A673 (cell line): ENCODE measurements at regions not wholly inside any gene's neighbourhood (a gene's known extent, or its start where the extent isn't known, plus 50 kb on each side); places are given as distances from the start of the nearest gene placed in this dataset.
A peak's percentile ranks its signal among the peaks of the same experiment; 100 is the strongest.

Source experiments
- BruUV-seq: library from RNA; stranded (reverse); fragments of 400-500 nt; replicated peaks from 2 replicates; lab custom pipeline; 2021; lab: Mats Ljungman, UMichigan
- CTCF ChIA-PET: fragments of 300-600 bp; sonication (Branson Sonifier 250); formaldehyde crosslinking; loops from one replicate; lab custom pipeline; 2022; ENCODE audit warnings: antibody characterized with exemption; lab: Charles Lee
- POLR2A ChIA-PET: fragments of 300-600 bp; sonication (Branson Sonifier 250); formaldehyde crosslinking; loops from one replicate; lab custom pipeline; 2022; ENCODE audit warnings: antibody characterized with exemption; ENCODE audit not compliant: low non-redundant PET; lab: Charles Lee
- DNase-seq: peaks from one replicate; pipeline ENCODE4 v3.0.0-alpha.2; 2015; ENCODE audit warnings: low spot score
- H3K27ac ChIP-seq: fragments of 200-600 bp; sonication (generic); 2 replicates; pipeline ENCODE4 v1.5.1; 2016; ENCODE audit warnings: mixed run types, low read depth, mild to moderate bottlenecking, mixed read lengths, antibody characterized with exemption, low read length; ENCODE audit not compliant: poor library complexity, severe bottlenecking
- H3K27me3 ChIP-seq: fragments of 200-600 bp; sonication (generic); replicated peaks from 2 replicates; pipeline ENCODE4 v1.6.1; 2017; ENCODE audit warnings: mixed run types, low read depth, mild to moderate bottlenecking, mixed read lengths, antibody characterized with exemption, low read length; ENCODE audit not compliant: insufficient read depth, poor library complexity
- H3K36me3 ChIP-seq: fragments of 200-600 bp; sonication (generic); 2 replicates; pipeline ENCODE4 v1.6.1; 2016; ENCODE audit warnings: mixed run types, mild to moderate bottlenecking, mixed read lengths, antibody characterized with exemption, low read length; ENCODE audit not compliant: insufficient read depth, poor library complexity, severe bottlenecking
- H3K4me1 ChIP-seq: fragments of 200-600 bp; sonication (generic); 2 replicates; pipeline ENCODE4 v1.6.1; 2017; ENCODE audit warnings: mixed run types, mild to moderate bottlenecking, mixed read lengths, antibody characterized with exemption, low read length; ENCODE audit not compliant: insufficient read depth, poor library complexity, severe bottlenecking
- H3K4me3 ChIP-seq: fragments of 200-600 bp; sonication (generic); 2 replicates; pipeline ENCODE4 v1.5.1; 2016; ENCODE audit warnings: low read depth, mixed run types, mild to moderate bottlenecking, mixed read lengths, low read length; ENCODE audit not compliant: poor library complexity, severe bottlenecking
- H3K9me3 ChIP-seq: fragments of 200-600 bp; sonication (generic); 2 replicates; pipeline ENCODE4 v1.6.1; 2016; ENCODE audit warnings: mixed run types, low read depth, mild to moderate bottlenecking, mixed read lengths, antibody characterized with exemption, low read length; ENCODE audit not compliant: poor library complexity, severe bottlenecking
- EZH2 ChIP-seq: fragments of 200-600 bp; sonication (generic); IDR thresholded peaks from 2 replicates; pipeline ENCODE4 v1.6.1; 2017; ENCODE audit warnings: borderline replicate concordance, low read depth, mild to moderate bottlenecking, mixed read lengths, antibody characterized with exemption, low read length; ENCODE audit not compliant: poor library complexity, severe bottlenecking
- intact Hi-C: fragments of 100-400 bp; cut with micrococcal nuclease; formaldehyde crosslinking; loops from one replicate; pipeline ENCODE4 v1.10.0; 2022; ENCODE audit not compliant: unreplicated experiment
- TF ChIP-seq, protein P1 (sequence below): fragments of 300-800, 200-600 bp; sonication (generic); conservative IDR thresholded peaks from 2 replicates; pipeline ENCODE4 v1.5.1; 2017; ENCODE audit warnings: low read depth, mild to moderate bottlenecking, antibody characterized with exemption, low read length, moderate library complexity, mixed read lengths

DNA sequence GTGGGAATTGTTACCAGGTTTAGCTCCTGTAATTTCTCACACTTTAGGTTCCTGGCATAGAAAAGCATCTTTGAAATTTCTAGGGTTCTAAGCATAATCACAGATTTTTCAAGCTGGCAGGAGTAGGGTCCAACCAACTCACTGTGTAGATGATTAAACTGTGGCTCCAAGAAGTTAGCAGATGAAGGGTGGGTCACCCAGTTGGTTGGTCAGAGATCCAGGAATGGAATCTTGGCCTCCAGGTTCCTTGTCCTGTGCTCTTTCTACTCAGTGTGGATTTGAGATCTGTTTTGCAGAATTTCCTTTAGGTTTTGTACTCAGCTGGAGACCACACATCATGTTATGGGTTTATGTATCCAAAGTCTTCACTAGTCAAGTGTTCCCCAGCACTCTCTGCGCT is 90.3 kb upstream of the MAML3 start:
- POLR2A ChIA-PET = no interaction called here
- Histone ChIP-seq H3K27me3 (no peaks in the 10 kb centered on the region), H3K9me3 (no peaks in the 10 kb centered on the region), H3K36me3 (no peaks in the 10 kb centered on the region), H3K4me3 (no peak overlapping the region), H3K27ac (no peak overlapping the region), H3K4me1 (peaks cover 22% of the 10 kb centered on the region)
- CTCF ChIA-PET = no interaction called here
- no TSS peak for BruUV-seq
- no peak for DNase-seq
- no peak for TF ChIP-seq EZH2
- TF ChIP-seq, protein P1, sequence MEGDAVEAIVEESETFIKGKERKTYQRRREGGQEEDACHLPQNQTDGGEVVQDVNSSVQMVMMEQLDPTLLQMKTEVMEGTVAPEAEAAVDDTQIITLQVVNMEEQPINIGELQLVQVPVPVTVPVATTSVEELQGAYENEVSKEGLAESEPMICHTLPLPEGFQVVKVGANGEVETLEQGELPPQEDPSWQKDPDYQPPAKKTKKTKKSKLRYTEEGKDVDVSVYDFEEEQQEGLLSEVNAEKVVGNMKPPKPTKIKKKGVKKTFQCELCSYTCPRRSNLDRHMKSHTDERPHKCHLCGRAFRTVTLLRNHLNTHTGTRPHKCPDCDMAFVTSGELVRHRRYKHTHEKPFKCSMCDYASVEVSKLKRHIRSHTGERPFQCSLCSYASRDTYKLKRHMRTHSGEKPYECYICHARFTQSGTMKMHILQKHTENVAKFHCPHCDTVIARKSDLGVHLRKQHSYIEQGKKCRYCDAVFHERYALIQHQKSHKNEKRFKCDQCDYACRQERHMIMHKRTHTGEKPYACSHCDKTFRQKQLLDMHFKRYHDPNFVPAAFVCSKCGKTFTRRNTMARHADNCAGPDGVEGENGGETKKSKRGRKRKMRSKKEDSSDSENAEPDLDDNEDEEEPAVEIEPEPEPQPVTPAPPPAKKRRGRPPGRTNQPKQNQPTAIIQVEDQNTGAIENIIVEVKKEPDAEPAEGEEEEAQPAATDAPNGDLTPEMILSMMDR = no peak
- intact Hi-C loops = loop anchor here (5.0 kb wide), 1 partner anchor 147 kb away; no protein-coding TSS in a partner anchor

DNA sequence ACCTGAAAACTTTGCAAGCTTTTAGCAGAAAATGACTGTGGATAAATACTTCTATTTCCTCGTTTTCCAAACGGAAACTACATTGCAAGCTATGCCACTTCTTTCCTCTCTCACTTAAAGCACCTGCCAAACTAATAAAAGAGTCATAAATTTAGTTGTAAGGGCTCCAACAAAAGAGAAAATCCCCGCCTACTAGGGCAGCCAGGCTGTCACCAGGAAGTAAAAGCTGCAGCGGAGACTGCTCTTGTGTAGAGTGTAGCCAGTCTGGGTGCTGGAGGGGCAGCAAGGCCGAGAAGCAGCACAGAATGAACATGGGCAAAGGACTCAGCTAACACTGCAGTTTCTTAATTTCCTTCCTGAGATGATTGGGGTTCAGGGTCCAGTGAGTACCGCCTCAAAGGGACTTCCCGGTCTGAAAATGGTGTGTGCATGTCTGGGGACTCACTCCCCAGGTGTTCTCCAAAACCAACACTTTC is 89.3 kb upstream of the MAML3 start:
- H3K4me3 ChIP-seq = no peak overlapping the region
- H3K9me3 ChIP-seq = no peaks in the 10 kb centered on the region
- no TSS peak for BruUV-seq
- intact Hi-C loops = loop anchor here (5.0 kb wide), 1 partner anchor 146 kb away; no protein-coding TSS in a partner anchor
- no peaks in the 10 kb centered on the region for H3K27me3 ChIP-seq
- H3K36me3 ChIP-seq = no peaks in the 10 kb centered on the region
- peaks cover 32% of the 10 kb centered on the region for H3K4me1 ChIP-seq
- TF ChIP-seq, protein P1 = no peak
- no peak for TF ChIP-seq EZH2
- POLR2A ChIA-PET = no interaction called here
- peak; percentile 63 for DNase-seq
- CTCF ChIA-PET = no interaction called here
- peak overlapping the region; percentile 54 for H3K27ac ChIP-seq

DNA sequence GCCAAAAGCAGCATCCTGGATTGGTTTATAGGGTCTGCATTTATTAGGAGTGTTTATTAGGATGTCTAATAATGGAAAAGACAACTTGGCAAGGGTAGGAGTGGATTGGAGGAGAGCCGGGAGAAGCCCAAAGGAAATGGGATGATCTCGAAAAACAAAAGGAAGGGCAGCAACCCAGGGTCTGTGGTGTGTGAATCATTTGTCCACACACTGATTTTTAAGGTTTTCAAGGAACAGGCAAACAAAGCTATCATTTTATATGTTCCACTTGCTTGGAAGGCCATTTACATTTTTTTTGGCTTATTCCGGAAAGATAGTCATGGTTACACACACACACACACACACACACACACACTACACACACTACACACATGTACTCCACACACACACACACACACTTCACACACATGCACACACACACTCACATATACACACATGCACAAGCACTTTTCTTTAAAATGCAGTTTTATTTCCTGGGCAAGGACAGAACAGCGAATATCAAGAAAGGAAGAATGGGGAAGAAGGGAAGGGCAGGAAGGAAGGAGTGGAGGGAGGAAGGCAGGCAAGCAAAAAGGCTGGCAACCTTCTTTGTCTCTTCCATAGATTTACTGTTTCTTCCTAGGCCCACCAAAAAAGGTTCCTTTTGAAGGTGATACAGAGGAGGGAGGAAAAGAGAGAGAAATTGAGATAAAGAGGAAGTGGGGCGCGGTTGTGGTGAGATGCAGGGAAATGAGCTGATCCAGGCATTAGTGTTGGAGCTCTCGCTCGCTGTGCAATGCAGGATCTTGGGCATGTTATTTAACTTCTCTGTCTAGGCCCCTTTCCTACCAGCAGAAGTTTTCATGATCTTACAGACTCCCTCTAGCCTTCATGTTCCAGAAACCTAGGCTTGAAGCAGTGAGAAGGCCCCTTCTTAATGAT is 88.6 kb upstream of the MAML3 start:
- intact Hi-C loops = loop anchor here (5.0 kb wide), 1 partner anchor 145 kb away; no protein-coding TSS in a partner anchor
- no TSS peak for BruUV-seq

More for the DNA sequence above, 88.6 kb upstream of the MAML3 start:
- H3K9me3 ChIP-seq = no peaks in the 10 kb centered on the region
- H3K4me3 ChIP-seq = no peak overlapping the region
- TF ChIP-seq, protein P1 = no peak
- TF ChIP-seq EZH2 = no peak
- POLR2A ChIA-PET = interaction anchor here (0.6 kb wide), 1 partner anchor 62 kb away, joined by 3 read pairs; no protein-coding TSS in a partner anchor
- no peak for DNase-seq
- no peaks in the 10 kb centered on the region for H3K36me3 ChIP-seq
- H3K4me1 ChIP-seq = peaks cover 39% of the 10 kb centered on the region
- peak overlapping the region; percentile 54 for H3K27ac ChIP-seq
- CTCF ChIA-PET = no interaction called here
- H3K27me3 ChIP-seq = no peaks in the 10 kb centered on the region
